ENCODE measurements at regions not wholly inside any gene's neighbourhood (a gene's known extent, or its start where the extent isn't known, plus 50 kb on each side); places are given as distances from the start of the nearest gene placed in this dataset.

DNA sequence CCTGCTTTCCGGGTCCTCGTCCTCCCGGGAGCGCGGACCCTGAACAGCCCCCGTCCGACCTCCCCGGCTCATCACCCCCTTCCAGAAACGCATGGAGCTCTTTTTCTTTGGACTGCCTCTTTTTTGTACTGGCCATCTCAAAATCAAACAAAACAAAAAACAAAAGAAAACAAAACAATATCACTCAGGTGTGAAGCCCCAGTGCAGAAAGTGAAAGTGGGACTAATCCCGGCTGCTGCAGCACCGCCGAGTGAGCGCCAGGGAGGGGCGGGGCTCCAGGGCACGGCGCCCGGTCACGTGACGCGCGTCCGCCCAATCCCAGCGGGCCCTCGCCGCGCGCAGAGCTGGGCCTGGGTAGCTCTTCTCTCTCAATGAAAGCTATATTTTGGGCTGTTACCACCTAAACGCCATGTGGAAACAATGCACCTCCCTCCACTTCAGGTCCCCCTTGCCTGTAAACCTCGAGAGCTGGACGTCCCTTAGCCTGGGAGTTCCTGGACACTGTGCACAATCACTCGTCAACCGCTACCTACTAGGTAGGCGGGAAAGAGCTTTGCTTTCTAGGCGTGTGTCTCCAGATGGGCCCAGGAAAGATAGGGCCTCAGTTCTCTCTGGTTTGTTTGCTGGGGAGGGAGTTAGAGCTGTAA, 93.7 kb upstream of the PRDM1 start (continued):
- TF ChIP-seq NR2F2 (IDR thresholded peaks at IDR 0.05; ENCODE audit: borderline replicate concordance, low read depth) (no peak; the same call in 1 of the 2 replicates), NPAS2 (CRISPR knock-in tag; IDR thresholded peaks at IDR 0.05; ENCODE audit: borderline replicate concordance) (no peak), SAFB2 (CRISPR knock-in tag; IDR thresholded peaks at IDR 0.05; ENCODE audit: borderline replicate concordance, low read depth) (no peak), ZNF17 (CRISPR knock-in tag; IDR thresholded peaks at IDR 0.05) (no peak), GATAD1 (CRISPR knock-in tag; IDR thresholded peaks at IDR 0.05) (0 out of 2 replicates have a peak, but pooled peaks have one; percentile 20), ELF3 (CRISPR knock-in tag; IDR thresholded peaks at IDR 0.05) (no peak), CBFB (CRISPR knock-in tag; IDR thresholded peaks at IDR 0.05) (no peak), ISX (CRISPR knock-in tag; conservative IDR thresholded peaks at IDR 0.05) (no peak), KLF13 (CRISPR knock-in tag; IDR thresholded peaks at IDR 0.05) (no peak; the same call in 1 of the 2 replicates), ZNF841 (CRISPR knock-in tag; IDR thresholded peaks at IDR 0.05; ENCODE audit: borderline replicate concordance) (no peak), YEATS4 (CRISPR knock-in tag; IDR thresholded peaks at IDR 0.05; ENCODE audit: borderline replicate concordance) (no peak), CBX5 (CRISPR knock-in tag; IDR thresholded peaks at IDR 0.05; ENCODE audit: borderline replicate concordance) (peak; percentile 56; the same call in 1 of the 2 replicates), NFRKB (IDR thresholded peaks at IDR 0.05) (no peak)
- TF ChIP-seq, protein P1, sequence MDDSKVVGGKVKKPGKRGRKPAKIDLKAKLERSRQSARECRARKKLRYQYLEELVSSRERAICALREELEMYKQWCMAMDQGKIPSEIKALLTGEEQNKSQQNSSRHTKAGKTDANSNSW (CRISPR knock-in tag; IDR thresholded peaks at IDR 0.05; ENCODE audit: borderline replicate concordance): no peak
- TF ChIP-seq, protein P2, sequence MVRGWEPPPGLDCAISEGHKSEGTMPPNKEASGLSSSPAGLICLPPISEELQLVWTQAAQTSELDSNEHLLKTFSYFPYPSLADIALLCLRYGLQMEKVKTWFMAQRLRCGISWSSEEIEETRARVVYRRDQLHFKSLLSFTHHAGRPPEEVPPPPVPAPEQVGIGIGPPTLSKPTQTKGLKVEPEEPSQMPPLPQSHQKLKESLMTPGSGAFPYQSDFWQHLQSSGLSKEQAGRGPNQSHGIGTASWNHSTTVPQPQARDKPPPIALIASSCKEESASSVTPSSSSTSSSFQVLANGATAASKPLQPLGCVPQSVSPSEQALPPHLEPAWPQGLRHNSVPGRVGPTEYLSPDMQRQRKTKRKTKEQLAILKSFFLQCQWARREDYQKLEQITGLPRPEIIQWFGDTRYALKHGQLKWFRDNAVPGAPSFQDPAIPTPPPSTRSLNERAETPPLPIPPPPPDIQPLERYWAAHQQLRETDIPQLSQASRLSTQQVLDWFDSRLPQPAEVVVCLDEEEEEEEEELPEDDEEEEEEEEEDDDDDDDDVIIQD (CRISPR knock-in tag; IDR thresholded peaks at IDR 0.05; ENCODE audit: low read depth): no peak
- TF ChIP-seq, protein P3, sequence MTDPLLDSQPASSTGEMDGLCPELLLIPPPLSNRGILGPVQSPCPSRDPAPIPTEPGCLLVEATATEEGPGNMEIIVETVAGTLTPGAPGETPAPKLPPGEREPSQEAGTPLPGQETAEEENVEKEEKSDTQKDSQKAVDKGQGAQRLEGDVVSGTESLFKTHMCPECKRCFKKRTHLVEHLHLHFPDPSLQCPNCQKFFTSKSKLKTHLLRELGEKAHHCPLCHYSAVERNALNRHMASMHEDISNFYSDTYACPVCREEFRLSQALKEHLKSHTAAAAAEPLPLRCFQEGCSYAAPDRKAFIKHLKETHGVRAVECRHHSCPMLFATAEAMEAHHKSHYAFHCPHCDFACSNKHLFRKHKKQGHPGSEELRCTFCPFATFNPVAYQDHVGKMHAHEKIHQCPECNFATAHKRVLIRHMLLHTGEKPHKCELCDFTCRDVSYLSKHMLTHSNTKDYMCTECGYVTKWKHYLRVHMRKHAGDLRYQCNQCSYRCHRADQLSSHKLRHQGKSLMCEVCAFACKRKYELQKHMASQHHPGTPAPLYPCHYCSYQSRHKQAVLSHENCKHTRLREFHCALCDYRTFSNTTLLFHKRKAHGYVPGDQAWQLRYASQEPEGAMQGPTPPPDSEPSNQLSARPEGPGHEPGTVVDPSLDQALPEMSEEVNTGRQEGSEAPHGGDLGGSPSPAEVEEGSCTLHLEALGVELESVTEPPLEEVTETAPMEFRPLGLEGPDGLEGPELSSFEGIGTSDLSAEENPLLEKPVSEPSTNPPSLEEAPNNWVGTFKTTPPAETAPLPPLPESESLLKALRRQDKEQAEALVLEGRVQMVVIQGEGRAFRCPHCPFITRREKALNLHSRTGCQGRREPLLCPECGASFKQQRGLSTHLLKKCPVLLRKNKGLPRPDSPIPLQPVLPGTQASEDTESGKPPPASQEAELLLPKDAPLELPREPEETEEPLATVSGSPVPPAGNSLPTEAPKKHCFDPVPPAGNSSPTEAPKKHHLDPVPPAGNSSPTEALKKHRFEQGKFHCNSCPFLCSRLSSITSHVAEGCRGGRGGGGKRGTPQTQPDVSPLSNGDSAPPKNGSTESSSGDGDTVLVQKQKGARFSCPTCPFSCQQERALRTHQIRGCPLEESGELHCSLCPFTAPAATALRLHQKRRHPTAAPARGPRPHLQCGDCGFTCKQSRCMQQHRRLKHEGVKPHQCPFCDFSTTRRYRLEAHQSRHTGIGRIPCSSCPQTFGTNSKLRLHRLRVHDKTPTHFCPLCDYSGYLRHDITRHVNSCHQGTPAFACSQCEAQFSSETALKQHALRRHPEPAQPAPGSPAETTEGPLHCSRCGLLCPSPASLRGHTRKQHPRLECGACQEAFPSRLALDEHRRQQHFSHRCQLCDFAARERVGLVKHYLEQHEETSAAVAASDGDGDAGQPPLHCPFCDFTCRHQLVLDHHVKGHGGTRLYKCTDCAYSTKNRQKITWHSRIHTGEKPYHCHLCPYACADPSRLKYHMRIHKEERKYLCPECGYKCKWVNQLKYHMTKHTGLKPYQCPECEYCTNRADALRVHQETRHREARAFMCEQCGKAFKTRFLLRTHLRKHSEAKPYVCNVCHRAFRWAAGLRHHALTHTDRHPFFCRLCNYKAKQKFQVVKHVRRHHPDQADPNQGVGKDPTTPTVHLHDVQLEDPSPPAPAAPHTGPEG (CRISPR knock-in tag; IDR thresholded peaks at IDR 0.05): no peak
- TF ChIP-seq, protein P4, sequence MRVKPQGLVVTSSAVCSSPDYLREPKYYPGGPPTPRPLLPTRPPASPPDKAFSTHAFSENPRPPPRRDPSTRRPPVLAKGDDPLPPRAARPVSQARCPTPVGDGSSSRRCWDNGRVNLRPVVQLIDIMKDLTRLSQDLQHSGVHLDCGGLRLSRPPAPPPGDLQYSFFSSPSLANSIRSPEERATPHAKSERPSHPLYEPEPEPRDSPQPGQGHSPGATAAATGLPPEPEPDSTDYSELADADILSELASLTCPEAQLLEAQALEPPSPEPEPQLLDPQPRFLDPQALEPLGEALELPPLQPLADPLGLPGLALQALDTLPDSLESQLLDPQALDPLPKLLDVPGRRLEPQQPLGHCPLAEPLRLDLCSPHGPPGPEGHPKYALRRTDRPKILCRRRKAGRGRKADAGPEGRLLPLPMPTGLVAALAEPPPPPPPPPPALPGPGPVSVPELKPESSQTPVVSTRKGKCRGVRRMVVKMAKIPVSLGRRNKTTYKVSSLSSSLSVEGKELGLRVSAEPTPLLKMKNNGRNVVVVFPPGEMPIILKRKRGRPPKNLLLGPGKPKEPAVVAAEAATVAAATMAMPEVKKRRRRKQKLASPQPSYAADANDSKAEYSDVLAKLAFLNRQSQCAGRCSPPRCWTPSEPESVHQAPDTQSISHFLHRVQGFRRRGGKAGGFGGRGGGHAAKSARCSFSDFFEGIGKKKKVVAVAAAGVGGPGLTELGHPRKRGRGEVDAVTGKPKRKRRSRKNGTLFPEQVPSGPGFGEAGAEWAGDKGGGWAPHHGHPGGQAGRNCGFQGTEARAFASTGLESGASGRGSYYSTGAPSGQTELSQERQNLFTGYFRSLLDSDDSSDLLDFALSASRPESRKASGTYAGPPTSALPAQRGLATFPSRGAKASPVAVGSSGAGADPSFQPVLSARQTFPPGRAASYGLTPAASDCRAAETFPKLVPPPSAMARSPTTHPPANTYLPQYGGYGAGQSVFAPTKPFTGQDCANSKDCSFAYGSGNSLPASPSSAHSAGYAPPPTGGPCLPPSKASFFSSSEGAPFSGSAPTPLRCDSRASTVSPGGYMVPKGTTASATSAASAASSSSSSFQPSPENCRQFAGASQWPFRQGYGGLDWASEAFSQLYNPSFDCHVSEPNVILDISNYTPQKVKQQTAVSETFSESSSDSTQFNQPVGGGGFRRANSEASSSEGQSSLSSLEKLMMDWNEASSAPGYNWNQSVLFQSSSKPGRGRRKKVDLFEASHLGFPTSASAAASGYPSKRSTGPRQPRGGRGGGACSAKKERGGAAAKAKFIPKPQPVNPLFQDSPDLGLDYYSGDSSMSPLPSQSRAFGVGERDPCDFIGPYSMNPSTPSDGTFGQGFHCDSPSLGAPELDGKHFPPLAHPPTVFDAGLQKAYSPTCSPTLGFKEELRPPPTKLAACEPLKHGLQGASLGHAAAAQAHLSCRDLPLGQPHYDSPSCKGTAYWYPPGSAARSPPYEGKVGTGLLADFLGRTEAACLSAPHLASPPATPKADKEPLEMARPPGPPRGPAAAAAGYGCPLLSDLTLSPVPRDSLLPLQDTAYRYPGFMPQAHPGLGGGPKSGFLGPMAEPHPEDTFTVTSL (CRISPR knock-in tag; IDR thresholded peaks at IDR 0.05; ENCODE audit: borderline replicate concordance): no peak
